ENCODE measurements at regions not wholly inside any gene's neighbourhood (a gene's known extent, or its start where the extent isn't known, plus 50 kb on each side); places are given as distances from the start of the nearest gene placed in this dataset.

DNA sequence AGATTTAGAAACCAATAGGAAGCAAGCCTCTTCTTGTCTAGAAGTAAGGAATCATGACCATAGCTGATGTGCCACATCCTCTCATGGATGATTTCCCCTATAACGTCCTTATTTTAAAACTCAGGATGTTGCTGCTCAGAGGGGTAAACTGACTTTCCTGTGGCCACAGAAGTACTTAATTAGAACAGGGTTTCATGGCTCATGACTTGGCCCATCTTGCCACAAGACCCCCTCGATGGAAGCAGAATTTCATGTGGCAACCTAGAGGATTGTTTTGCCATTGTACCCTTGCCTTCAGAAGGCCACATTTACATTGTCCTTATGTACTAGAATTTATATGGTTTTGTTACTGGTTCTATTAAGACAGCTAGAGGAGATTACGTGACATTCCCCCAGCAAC is 173.5 kb upstream of the PELI2 start:
- no peak for DNase-seq

DNA sequence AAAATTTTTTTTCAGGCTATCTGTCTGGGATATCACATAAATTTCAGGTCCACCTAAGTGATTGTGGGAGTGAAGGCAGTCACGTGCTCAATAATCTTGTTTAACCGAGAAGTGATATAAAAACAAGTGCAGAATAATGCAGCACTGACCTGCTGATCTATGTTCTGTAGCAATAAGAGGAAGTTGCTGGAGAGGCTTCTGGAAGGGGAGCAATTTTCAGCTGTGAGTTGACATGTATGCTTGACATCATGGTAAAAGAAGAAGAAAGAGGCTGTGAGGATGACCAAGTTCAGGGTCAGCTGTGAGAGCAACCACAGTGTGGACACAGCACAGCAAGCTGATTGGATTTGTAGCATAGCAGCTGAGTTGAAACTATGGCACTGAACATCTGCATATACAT is 172.0 kb upstream of the PELI2 start:
- no peak for DNase-seq

DNA sequence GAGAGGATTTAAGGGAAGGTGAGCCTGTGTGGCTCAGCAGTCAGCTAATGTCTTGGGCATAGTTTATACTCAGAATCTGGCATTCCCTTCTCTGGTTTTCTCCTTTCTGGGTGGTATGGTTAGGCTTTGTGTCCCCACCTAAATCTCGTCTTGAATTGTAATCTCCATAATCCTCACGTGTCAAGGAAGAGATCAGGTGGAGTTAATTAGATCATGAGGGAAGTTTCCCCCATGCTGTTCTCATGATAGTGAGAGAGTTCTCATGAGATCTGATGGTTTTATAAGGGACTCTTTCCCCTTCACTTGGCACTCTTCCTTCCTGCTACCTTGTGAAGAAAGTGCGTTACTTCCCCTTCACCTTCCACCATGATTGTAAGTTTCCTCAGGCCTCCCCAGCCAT is 169.8 kb upstream of the PELI2 start:
- no peak for DNase-seq

DNA sequence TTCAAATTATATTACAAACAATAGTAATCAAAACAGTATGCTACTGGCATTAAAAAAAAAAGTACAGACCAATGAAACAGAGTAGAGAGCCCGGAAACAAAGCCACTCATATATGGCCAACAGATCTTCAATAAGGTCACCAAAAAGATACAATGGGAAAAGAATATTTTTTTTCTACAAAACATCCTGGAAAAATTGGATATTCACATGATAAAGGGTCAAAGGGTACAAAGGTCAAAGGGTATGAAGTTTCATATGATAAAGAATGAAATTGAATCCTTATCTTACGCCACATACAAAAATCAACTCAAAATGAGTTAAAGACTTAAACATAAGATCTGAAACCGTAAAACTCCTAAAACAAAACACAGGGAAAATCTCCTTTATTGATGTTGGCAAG is 168.5 kb upstream of the PELI2 start:
- DNase-seq: no peak

DNA sequence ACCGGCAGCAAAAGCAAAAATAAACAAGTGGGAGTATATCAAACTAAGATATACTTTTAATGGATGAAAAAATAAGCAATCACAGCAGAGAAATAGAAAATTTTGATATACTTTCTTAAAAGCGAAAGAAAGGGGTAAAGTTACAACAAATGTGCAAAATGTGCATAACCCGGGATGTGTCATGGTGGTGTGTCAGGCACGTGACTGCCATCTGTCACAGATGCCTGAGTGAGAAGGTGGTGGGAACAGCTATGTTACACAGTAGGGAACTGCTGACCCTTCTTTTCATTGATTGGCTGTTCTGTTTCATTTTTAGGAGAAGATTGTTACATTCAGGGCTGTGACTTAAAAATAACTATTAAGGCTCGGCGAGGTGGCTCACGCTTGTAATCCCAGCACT is 168.1 kb upstream of the PELI2 start:
- DNase-seq: no peak

DNA sequence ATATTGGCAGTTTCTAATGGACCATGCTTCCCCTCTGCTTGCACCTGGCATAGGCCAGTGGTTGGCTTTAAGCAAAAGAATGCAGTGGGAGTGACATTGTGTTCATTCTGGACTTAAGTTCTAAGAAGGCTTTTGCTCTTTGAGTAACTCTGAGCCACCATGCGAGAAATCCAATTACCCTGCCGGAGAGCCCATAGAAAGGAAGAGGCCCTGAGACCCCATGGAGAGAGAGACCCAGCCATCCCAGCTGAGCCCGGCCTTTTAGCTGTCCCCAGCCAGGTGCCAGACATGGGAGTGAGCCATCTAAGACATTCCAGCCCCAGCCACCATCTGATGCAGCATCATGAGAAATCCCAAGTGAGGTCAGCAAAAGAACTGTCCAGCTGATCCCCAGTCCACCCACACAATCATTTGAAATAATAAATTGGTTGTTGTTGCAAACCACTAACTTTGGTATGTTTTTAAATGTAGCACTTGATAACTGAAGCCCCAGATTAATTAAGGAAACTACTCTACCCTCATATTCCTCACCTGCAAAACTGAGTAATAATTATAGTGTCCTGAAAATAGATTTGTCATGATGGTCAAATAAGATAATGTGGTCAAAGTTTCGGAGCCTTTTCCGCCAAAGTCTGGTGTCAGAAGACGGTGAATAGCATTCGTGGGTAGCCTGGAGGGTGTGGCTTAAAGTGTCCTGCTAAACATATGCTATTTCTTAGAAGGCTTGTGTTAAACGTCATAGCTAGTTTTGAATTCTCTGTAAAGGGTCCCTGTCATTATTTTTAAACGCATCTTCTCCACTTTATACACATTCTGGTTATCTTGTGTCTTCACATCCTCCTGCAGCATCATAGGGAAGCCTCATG is 166.6 kb upstream of the PELI2 start:
- DNase-seq: no peak

DNA sequence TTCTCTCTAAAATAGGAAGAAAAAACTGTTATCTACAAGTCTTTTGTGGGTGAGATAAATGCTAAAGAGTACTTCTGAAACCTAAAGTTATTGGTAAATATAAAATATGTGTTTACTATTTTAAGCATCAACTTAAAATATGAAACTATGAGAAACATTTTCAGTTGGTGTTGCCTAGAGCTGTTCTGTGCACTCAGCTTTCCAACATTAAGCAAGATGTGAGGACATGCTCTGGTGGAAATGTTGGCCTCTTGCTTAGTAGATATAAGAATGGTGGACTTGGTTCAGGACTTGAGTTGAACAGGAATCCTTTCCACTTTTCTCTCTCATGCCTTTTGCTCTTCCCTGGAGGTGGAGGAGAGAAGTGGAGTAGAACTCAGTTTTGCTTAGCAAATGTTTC is 164.1 kb upstream of the PELI2 start:
- no peak for DNase-seq

DNA sequence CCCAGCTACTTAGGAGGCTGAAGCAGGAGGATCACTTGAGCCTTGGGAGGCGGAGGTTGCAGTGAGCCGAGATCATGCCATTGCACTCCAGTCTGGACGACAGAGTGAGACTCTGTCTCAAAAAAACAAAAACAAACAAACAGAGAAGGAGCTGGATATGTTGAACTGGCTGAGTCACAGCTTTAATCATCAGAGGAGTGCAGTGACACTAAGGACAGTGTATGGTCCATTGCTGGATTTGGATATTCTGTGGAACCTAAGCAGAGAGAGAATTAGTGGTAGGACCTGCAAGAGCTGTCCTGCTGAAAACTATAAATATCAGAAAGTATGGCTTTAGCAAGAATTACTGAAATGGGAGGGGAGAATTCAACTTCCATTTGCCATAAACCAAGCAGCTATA is 163.0 kb upstream of the PELI2 start:
- DNase-seq: no peak

DNA sequence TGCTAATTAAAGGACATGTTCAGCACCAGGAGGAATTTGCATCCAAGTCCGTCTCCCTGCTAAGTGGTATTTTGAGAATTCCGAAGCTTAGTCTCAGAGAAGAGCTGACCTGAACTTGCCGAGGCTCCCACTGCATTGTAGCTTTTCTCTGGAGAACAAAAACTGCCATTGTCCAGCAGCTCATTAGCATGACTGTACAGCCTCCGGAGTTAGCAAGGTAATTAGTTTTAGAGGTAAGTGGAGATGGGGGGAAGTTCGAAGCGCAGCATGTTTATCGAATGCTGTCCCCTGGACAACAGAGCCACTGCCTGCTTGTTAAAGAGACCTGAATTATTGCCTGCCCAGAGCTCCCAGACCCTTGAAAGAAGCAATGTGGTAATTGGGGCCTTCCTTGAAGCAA is 160.3 kb upstream of the PELI2 start:
- no peak for DNase-seq

DNA sequence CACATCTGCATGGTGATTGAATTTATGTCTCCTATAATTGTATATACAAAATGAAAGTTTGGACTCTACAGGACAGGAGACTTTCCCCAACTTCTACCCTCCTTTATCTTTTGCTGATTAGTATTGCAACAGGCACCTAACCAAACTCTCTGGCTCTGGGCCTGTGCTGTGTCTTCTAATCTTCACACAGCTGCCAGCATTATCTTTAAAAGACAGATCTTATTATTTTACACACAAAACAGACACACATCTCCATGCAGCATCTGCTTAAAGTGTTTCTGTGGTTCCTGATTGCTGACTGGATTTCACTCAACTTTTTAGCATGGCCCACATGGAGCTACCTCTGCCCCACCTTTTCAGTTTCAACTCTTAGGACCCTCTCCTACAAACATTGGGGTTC is 154.9 kb upstream of the PELI2 start:
- no peak for DNase-seq

DNA sequence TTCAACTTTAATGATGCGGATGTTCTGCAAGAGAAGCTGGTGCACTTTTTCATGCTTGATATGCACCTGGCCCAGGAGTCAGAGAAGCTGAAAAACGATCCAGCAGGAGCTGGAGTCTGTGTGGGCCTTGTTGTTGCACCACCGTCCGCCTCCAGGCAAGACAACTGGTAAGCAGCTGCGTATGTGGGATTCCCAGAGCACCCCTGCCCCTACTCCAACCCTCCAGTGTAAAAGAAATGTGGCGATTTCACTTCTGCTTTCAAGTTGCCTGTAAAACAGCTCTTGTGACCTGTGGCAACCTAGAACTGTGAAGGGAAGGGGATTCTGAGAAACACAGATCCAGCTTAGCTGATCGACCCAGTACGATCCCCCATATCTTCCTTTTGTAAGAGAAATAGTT is 154.1 kb upstream of the PELI2 start:
- no peak for DNase-seq

DNA sequence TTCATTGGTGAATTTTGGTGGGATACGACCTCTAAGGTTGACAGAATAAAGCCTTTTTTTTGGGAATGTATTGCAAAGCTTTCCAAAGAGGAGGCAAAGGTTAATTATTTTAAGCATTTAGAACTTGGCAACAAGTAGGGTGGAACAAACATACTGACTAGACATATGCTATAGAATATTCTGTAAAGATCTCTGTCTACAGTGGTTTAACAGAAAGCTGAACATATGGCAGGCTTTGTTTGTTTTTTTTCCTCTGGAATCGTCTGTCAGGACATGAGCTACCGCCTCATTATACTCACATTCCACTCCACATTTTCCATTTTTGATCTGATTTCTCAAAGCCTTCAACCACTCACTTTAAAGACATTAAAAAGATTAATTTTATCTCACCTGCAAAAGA is 153.4 kb upstream of the PELI2 start:
- no peak for DNase-seq

DNA sequence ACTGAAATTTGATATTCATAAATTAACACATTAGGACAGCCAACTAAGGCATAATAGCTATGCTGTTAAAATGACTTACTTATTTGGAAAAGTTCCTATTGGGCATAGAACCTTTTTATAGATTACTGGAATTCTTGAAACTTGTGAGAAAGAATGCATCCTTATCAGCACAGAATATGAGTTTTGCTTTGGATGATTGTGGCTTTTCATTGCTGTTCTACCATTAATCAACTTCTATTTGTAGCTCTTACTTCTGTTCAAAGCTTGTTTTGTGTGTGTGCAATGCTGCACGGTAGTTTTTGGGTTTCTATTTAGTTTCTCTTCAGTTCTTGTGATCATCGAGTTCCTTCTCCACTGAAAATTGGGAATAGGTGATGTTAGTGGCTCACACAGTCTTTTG is 152.4 kb upstream of the PELI2 start:
- DNase-seq: no peak

DNA sequence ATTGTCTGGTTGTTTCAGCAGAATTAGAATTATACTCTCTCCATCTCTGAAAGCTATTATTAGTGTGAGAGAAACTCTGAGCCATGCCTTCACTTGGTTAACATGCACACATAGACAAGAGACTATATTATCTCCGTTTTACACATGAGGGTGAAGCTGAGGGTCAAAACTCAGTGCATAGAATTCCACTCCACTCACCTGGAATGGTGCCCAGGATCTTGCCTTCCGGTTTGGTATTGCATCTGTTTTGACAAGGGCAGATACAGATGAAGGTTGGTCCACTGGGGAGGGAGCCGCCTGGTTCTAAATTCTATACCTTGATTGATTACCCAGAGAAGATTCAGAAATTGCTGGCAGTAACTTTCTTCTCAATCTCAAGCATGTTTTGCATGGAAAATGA is 149.5 kb upstream of the PELI2 start:
- no peak for DNase-seq

DNA sequence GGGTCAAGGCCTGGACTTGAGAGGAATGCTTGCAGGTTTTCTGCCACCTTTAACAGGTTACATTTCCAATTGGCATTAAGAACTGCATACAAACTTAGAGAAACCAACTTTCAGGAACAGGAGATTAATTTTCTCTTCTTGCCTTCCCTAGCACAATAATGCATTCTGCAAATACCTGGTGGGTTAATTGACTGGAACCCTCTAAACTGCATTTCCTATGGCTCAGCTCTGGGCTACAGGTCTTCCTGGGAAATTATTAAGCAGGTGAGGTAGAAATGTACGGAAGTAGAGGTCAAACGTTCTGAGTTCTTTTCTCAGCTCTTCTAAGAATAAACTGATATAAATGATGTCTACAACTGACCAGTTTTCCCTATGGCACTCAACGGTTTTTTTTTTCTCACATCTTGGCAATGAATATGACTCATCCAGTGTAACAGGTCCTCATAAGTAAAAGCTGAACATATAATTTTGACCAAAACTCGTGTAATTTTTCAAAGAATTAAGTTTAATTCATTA is 144.9 kb upstream of the PELI2 start:
- DNase-seq: no peak

DNA sequence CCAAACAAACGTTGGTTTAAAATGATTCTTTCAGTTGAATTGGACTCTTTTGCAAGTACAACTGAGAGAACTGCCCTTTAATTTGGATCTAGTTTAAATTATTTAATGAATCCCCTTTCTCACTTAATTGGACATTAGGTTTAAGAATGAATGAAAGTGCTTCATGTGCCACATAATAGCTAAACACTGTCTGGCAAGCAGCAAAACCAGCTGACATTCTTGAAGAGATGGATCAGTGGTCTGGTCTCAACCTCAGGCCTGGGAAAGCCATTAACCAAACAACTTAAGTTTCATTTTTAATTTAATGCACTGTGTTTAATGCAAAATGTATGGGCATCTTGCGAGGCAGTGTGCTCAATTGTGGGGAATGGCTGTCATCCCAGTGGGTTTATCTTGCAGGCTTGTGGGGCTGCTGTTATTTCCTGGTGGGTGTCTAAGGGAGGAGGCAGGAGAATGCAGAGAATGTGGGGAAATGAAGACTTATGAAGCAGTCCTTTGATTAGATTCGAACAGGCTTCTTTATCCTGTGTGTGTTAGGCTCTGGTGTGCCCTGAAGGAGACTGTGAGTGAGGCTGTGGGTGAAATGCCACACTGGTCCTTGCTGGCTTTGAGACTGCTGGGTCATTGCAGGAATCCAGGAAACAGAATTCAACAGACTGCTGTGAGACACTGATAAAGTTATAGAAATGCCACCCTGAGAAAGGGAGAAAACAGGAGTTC is 144.1 kb upstream of the PELI2 start:
- DNase-seq: no peak

DNA sequence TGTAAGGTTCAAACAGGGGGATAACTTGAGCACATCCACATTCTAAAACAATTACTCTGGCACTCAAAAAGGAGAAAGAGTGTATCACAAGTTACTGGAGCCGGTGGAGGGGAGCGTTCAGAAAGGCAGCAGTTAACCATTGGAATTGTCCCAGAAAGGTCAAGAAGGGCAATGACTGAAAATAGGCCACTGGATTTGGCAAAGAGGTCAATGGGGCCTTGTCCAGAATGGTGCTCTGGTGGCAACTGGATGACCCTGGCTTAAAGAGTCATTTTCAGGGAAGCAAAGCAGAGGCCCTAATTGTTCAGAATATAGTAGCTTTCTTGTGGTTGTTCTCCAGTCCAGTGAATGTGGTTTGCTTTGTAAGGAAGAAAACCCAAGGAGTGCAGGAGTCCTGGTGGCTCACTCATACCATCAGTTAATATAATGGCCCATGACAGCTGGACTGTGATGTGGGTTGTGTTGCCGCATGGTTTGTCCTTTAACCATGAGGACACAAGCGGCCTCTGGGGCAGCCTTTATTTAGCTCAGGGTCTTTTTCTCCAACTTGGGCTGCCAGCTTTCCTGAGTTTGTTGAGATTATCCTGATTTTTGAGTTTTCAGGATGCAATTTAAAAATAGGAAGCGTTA is 142.8 kb upstream of the PELI2 start:
- no peak for DNase-seq

DNA sequence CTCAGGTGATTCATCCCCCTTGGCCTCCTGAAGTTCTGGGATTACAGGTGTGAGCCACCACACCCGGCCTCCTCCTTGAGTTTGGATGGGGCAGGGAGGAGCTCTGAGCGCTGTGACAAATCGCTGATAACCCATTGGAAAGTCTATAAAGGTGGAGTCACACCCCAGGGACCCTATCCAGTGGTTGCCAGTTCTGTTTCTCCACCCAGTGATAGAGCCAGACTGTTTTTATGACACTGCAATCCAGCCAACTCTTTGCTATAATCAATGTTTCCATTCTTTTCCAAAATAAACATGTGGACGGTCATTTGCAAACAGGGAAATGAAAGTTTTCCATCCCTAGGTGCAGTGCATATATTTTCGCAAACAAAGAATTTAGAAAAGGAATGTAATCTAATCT is 142.0 kb upstream of the PELI2 start:
- DNase-seq: no peak

DNA sequence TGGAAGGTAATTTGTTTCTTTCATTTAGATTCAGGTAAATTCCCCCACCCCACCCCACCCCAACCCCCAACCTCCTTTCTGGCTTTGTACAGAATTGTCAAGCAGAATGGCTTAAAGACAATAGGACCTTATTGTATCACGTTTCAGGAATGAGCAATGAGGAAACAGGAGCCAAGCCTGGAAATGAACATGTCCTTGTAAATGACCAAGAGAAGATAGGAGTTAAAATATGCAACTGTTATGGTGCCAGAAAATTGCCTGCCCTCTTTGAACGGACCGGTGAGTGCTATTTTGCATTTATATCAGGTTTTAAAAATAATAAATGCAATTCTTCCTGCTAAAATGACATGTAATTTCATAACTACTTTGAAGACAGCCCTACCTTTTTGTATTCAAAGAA is 141.6 kb upstream of the PELI2 start:
- no peak for DNase-seq

DNA sequence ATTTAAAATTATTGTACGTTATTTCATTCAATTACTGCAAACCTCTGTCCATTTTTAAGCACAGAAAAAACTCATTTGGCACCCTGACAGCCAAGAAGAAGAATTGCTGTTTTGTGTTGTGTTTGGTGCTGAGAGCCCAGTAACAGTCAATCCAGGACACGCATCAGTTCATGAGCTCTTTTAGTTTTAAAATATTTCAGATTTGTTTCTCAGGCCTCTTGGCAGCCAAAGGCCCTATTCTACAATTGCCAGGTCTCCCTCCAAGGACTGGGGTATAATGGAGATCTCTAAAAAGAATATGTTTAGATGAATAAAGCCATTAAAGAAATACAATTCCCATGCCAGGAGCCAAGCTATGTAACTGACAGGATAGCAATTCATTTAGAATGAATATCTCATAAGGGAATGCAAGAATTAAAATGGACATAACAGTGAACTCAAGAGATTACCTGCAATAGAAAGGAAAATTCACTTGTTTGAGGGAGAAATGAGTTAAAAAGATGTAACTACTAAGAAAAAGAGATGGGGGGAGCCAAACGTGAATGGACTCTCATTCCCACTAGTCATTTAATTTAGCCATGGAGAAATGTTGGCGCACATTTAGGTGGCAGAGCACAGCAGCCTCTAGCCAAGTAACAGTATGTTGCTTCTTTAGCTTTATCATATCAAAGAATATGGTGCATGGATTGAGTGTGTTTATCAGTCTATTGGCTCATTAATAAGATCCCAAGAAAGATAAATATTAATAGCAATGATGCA is 140.6 kb upstream of the PELI2 start:
- no peak for DNase-seq

DNA sequence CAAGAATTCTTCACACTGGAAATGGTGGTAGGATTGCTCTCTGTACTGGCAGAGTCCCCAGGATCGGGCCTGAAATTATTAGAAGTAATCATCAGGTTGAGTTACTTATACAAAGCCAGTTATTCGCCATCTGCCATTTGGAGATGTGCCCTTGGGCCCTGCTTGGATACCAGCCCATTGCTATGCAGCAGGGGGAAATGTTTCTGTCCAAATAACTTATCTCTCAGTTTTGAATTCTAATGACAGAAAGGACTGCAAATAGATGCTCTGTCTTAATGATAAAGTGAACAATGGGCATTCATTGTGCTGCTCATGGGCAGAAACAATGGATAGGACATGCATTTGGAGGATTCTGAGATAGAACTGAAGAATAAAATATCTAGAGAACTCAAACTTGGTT is 139.1 kb upstream of the PELI2 start:
- no peak for DNase-seq

DNA sequence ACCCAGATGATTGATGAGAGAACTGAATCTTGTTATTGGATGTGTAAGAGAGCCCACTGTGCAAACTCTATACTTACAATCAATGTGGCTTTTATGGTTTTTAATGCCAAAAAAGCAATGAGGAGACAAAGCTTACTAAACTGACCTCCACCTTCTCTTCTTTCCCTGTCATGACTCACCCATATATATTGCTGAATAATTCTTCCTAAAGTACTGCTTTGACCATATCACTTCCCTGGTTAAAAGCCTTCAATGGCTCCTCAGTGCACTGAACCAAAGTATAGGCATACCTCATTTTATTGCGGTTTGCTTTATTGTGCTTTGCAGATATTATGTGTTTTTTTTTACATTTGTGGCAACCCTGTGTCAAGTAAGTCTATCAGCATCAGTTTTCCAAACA is 138.4 kb upstream of the PELI2 start:
- DNase-seq: no peak

DNA sequence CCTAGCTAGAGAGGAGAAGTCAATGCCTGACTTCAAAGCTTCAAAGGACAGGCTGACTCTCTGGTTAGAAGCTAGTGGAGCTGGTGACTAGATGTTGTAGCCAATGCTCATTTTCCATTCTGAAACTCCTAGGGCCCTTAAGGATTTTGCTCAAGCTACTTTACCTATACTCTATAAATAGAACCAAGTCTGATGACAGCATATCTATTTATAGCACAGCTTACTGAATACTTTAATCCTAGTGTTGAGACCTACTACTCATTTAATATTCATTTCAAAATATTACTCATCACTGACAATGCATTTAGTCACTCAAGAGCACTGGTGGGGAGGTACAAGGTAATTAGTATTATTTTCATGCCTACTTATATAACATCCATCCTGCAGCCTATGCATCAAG is 137.2 kb upstream of the PELI2 start:
- DNase-seq: no peak

Measured in stimulated activated CD4-positive, alpha-beta T cell treated with anti-CD3 and anti-CD28 coated beads, Interleukin-4, amount 100 ng/mL, for 4 hours (primary cell).